ENCODE measurements at regions not wholly inside any gene's neighbourhood (a gene's known extent, or its start where the extent isn't known, plus 50 kb on each side); places are given as distances from the start of the nearest gene placed in this dataset.

- TF ChIP-seq TBL1XR1 (IDR thresholded peaks at IDR 0.05; ENCODE audit: low read depth, low read length) (no peak), TCF7 (IDR thresholded peaks at IDR 0.05; ENCODE audit: borderline replicate concordance) (no peak), EED (IDR thresholded peaks at IDR 0.05; ENCODE audit: low read depth) (no peak), ATF7 (IDR thresholded peaks at IDR 0.05; ENCODE audit: low read depth) (peak; percentile 72), YBX1 (IDR thresholded peaks at IDR 0.05) (no peak), HDGF (IDR thresholded peaks at IDR 0.05) (no peak), USF2 (IDR thresholded peaks at IDR 0.05; ENCODE audit: borderline replicate concordance, low read depth, low read length) (peak; percentile 15; the same call in 1 of the 2 replicates), JUNB (IDR thresholded peaks at IDR 0.05) (peak; percentile 33), ZBTB11 (CRISPR knock-in tag; IDR thresholded peaks at IDR 0.05) (no peak)
These were observed 147.7 kb downstream of the DCK start (continued) for GRCh38 chr4:71141125-71141524.

GRCh38 chr4:71147261-71147660 is 153.8 kb downstream of the DCK start:
- intact Hi-C loops (cut with micrococcal nuclease; ENCODE audit: unreplicated experiment) (no loop called here), in situ Hi-C loops (cut with MboI) (no loop called here)
- H3K4me1 ChIP-seq (ENCODE audit: control insufficient read depth, insufficient read depth, low read length): no peaks in the 10 kb centered on the region
- H2AFZ ChIP-seq (ENCODE audit: control insufficient read depth, low read depth, low read length): no peak overlapping the region
- H4K20me1 ChIP-seq (ENCODE audit: control insufficient read depth, insufficient read depth): no peaks in the 10 kb centered on the region
- H3K4me3 ChIP-seq: no peak overlapping the region
- H3K79me2 ChIP-seq (ENCODE audit: control insufficient read depth, insufficient read depth, low read length): no peaks in the 10 kb centered on the region
- ChIA-PET SMC1A (ENCODE audit: uncharacterized antibody, unreplicated experiment) (interaction anchor here (1.2 kb wide), 1 partner anchor 10 kb away, joined by 3 read pairs; no protein-coding TSS in a partner anchor), POLR2A (no interaction called here), RAD21 (ENCODE audit: unreplicated experiment) (no interaction called here), CTCF (interaction anchor here (0.9 kb wide), 1 partner anchor 11 kb away, joined by 3 read pairs; no protein-coding TSS in a partner anchor)
- H3K27me3 ChIP-seq (replicated peaks in 1 of 2; ENCODE audit: control insufficient read depth in 2 of 2, insufficient read depth in 2 of 2, low read length in 1 of 2): no peaks in the 10 kb centered on the region
- no TSS peak for BruUV-seq (replicated peaks)
- H3K9me3 ChIP-seq (replicated peaks; ENCODE audit: control insufficient read depth, insufficient read depth, low read length): no peaks in the 10 kb centered on the region
- no peak overlapping the region for H3K9ac ChIP-seq (ENCODE audit: control insufficient read depth, insufficient read depth, low read length)
- no peaks in the 10 kb centered on the region for H3K36me3 ChIP-seq (ENCODE audit: control insufficient read depth in 2 of 2, insufficient read depth in 2 of 2, low read length in 1 of 2)
- no peak for TF ChIP-seq WRNIP1 (IDR thresholded peaks at IDR 0.05; ENCODE audit: borderline replicate concordance, low read depth, low read length)
- TF ChIP-seq REST (IDR thresholded peaks at IDR 0.05; ENCODE audit: low read depth, low read length): no peak
- FAIRE-seq: no peak
- no peak for ATAC-seq
- no peak overlapping the region for H3K4me2 ChIP-seq (ENCODE audit: control insufficient read depth, insufficient read depth)
- no peak overlapping the region for H3K27ac ChIP-seq (ENCODE audit: control insufficient read depth, insufficient read depth)
- no peak for DNase-seq (ENCODE audit: low read depth, low spot score)
